ENCODE measurements at regions not wholly inside any gene's neighbourhood (a gene's known extent, or its start where the extent isn't known, plus 50 kb on each side); places are given as distances from the start of the nearest gene placed in this dataset.

DNA sequence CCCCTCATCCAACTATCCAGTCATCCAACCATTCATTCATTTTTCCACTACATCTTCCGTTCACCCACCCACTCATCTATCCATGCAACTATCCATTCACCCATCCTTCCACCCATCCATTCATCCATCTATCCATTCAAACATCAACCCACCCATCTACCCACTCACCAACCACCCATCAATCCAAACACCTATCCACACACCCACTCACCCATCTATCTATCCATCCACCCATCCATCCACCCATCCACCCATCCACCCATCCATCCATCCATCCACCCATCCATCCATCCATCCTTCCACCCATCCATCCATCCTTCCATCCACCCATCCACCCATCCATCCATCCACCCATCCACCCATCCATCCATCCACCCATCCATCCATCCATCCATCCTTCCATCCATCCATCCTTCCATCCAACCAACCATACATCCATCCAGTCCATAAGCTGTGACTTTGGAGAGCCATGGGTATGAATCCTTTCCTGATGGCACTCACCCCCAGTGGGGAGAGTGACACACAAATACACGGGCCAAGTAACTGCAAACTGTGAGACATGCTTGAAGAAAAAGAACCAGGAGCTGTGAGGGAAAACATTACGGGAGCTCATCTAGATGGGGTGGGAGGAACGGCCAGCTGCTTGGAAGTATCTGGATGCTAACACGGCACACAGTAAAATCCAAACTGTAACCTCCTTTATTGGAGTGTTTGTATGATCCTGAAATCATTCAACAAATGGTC lies 100.0 kb upstream of the TNRC6C start:
- no peak for DNase-seq (ENCODE audit: low read depth, low spot score)
- in situ Hi-C loops (cut with HindIII; ENCODE audit: low pct_unique_long_range_greater_than_20kb, low sequenced_read_pairs): no loop called here

DNA sequence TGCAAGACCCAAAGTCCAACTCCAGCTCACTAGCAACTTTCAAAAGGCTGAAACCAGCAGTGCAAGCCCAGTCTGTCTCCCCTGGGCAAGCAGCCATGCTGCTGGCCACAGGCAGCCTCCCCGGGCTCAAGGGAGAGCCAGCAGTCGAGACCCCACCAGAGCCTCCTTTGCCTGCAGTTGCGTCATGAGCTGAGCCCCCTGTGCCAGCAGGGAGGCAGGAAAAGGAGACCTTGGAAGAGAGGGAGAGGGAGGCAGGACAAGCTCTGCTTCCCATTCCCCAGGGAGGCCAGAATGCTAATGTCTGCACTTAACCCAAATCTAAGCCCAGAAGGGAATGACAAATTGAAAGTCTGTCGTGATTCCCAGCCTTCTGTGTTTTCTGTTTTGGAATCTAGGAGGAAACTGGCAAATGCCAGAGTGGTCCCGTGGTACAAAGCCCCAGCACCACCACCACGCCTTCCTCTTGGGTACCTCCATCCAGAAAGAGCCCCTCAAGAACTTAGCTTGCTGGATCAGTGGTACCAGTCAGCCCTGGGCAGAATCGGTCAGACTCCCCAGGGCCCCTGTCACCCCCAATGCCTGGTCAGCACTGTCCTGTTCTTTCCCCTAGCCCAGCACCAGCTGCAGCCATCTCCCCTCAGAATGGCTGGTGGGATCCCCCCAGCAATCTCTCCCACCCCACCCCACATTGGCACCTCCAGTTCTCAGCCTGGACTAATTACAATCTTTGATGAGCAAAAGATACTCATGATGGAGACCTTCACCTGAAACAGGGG lies 99.3 kb upstream of the TNRC6C start:
- DNase-seq (ENCODE audit: low read depth, low spot score): no peak
- in situ Hi-C loops (cut with HindIII; ENCODE audit: low pct_unique_long_range_greater_than_20kb, low sequenced_read_pairs): no loop called here

DNA sequence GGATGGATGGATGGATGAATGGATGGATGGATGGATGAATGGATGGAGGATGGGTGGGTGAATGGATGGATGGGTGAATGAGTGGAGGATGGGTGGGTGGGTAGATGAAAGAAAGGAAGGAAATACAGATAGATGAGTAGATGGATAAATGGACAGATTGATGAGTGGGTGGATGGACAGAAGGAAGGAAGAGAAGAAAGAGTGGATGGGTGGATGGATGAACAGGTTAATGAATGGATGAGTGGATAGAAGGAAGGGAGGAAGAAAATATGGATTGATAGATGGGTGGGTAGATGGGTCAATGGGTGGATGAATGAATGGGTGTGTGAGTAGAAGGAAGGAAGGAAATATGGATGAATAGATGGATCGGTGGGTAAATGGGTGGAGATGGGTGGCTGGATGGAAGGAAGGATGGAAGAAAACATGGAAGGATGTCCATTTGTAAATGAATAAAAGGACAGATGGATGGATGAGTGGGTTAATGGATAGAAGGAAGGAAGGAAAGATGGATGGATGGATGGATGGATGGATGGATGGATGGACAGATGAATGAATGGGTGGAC lies 97.3 kb upstream of the TNRC6C start:
- in situ Hi-C loops (cut with HindIII; ENCODE audit: low pct_unique_long_range_greater_than_20kb, low sequenced_read_pairs): no loop called here
- DNase-seq (ENCODE audit: low read depth, low spot score): no peak

DNA sequence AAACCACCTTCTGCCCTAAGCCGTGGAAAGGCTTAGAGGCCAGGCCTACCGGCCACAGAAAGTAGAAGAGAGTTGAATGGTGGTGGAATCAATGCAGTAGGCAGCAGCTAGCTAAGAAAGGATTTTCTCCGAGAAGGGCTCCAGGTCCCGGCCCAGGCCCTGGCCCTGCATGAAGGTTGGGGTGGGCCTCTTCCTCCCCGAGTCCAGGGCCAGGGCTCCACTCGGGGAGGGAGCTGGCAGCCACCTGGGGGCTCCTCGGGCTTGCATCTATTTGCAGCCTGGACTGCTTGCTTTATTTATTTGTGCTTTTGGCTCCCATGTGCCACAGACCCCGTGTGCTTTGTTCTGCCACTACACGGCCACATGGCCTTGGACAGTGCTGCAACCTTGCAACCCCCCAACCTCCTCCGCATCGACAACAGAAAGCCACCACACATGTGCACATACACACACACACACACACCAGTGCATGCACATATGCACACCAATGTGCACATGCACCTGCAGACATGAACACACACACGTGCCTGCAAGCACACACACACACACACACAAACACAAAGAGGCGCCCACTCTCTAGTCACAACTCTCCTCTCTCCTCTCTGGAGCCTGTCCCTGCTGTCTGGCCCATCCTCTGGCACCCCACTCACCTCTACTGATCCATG lies 96.4 kb upstream of the TNRC6C start:
- in situ Hi-C loops (cut with HindIII; ENCODE audit: low pct_unique_long_range_greater_than_20kb, low sequenced_read_pairs): no loop called here
- DNase-seq (ENCODE audit: low read depth, low spot score): no peak

DNA sequence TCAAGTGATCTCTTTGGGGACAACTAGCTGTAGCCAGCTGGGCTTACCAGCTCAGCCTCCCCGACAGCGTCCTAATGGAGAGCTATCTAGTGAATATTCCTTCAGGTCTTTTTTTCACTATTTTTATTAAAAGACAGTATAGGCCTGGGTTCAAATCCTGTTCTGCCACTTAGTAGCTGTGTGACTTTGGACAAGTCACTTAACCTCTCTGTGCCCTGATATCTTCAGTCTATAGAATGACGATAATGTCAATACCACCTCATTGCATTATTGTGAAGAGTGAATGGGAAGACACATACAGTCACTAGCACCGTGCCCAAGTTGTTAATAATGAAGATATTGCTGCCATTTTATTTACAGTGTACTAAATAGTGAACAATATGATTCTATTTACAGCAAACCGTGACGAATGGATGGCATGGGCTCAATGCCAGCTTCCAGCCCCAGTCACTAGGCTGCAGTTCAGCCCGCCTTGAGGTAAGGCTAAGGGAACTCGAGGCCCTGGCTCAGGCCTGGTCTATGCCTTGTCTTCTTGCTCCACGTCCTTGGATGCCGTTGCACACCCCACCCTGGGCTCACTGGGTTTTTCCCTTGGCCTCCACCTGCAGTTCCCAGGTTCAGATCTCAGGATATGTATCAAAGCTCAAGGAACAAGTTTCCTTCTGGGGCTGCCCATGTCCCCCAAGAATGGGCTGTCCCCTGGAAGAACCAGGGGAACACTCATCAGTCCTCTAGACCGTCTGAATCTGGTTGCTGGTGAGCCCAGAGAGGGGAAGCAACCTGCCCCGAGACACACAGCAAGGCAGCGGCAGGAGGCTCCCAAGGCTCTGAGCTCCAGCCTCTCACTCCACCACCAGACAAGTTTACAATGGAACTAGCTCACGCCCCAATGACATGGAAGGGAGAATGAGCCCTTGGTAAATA lies 95.4 kb upstream of the TNRC6C start:
- DNase-seq (ENCODE audit: low read depth, low spot score): peak; percentile 46
- in situ Hi-C loops (cut with HindIII; ENCODE audit: low pct_unique_long_range_greater_than_20kb, low sequenced_read_pairs): no loop called here

DNA sequence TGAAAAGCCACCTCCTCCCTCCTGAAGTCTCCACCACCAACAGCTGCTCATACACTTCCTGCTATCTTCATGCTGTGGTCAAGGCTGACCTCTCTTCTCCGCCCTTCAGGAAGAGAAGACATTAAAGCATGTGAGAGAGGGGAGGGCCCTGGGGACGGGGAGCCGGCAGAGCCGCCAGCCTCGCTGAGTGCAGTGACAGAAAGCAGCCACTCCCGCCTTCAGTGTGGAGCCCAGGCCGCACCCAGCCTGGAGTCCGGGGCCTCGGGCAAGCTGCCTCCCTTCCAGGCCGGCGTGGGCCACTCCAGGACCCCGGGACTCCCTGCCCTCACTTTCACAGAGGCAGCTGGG lies 94.7 kb upstream of the TNRC6C start:
- in situ Hi-C loops (cut with HindIII; ENCODE audit: low pct_unique_long_range_greater_than_20kb, low sequenced_read_pairs): no loop called here
- no peak for DNase-seq (ENCODE audit: low read depth, low spot score)

DNA sequence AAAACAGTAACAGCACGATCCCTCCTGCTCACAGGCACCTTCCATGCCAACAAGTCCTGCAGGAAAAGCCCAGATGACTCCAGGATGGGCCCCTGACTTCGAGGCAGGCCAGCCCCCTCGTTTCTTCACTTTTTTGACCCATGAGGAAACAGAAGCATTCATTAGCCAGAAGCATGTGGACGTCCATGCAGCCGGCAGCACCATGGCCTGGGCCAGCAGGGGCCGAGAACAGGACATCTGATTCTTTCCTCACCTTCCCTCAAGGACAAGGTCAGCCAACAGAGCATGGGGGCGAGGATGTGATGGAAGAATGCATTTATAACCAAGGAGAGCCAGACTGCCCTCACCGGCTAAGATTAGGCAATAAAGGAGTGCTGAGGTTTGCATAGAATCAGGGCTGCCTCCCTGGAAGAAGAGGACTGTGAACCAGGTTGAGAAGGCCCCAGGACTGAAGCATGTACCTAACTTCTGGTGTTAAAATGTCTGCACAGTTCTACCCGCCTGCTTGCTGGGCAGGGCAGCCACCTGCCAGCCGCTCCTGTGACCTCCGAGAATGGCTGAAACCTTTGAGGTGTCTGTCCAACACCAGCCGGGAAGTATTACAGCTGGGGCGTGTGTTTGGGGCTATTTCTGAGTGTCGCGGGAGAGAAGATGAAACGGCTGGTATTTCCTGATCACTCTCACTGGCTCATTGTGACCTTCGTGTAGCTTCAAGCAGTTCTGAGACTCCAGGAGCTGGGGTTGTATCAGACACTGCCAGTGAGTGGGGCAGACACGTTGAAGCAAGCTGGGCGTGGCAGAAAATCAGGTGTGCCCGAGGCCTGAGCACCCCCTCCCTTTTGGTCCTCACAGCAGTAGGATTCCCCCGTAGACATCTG lies 94.0 kb upstream of the TNRC6C start:
- in situ Hi-C loops (cut with HindIII; ENCODE audit: low pct_unique_long_range_greater_than_20kb, low sequenced_read_pairs): no loop called here
- DNase-seq (ENCODE audit: low read depth, low spot score): no peak

DNA sequence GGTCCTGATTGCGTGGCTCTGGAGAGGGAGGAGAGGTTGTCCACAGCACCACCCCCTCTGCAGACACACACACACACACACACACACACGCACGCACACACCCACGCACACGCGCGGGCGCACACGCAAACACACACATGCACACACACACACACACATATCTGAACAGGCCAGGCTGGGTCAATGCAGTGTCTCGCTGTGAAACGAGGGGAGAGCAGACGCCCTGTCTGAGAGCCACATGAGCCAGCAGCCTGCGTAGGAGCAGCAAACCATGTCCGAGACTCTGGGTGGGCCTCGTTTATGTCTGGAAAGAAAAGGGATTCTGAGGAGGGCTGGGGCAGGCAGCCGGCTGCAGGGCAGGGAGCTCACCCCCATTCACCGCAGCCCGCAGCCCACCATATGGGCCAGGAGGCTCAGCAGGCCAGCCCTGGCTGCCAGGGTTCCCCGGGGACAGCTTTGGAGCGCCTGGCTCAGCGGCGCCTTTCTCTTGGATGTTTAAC lies 93.3 kb upstream of the TNRC6C start:
- in situ Hi-C loops (cut with HindIII; ENCODE audit: low pct_unique_long_range_greater_than_20kb, low sequenced_read_pairs): no loop called here
- DNase-seq (ENCODE audit: low read depth, low spot score): no peak

DNA sequence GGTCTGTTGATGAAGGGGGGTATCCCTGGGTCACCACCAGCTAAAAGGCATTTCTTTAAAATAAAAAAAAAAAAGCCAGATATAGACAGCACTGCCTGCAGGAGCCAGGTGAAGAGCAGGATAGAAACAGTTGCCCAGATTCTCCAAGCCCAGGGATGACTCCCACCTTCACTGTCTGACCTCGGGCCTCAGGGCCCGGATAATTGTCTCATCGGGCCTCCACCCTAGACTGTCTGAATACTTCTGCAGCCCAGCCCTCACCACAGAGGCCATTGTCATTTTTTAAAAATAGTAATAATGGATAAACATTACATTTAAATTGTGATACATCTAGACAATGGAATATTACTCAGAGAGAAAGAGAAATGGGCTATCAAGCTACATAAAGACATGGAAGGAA lies 92.8 kb upstream of the TNRC6C start:
- DNase-seq (ENCODE audit: low read depth, low spot score): no peak
- in situ Hi-C loops (cut with HindIII; ENCODE audit: low pct_unique_long_range_greater_than_20kb, low sequenced_read_pairs): no loop called here

DNA sequence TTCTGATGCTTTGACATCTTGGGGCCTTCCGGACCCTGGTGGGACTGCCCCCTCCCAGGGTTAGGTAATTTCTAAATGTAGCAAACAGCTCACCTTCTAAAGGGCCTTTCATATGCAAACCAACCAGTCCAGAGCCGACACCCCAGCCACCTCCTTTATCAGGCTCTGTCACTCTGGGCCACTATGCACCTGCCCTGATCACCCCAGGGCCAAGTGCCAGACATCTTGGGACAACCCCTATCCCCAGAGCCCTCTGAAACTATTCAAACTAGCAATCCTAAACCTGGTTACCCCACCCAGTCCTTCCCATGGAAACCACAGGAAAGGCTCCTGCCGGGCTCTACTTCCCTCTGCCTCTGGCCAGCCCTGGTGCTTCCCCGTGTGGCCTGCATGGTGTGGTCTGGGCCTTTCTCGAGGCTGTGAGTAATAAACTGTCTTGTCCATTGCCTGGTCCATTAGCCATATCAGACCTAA lies 91.2 kb upstream of the TNRC6C start:
- DNase-seq (ENCODE audit: low read depth, low spot score): no peak
- in situ Hi-C loops (cut with HindIII; ENCODE audit: low pct_unique_long_range_greater_than_20kb, low sequenced_read_pairs): no loop called here

DNA sequence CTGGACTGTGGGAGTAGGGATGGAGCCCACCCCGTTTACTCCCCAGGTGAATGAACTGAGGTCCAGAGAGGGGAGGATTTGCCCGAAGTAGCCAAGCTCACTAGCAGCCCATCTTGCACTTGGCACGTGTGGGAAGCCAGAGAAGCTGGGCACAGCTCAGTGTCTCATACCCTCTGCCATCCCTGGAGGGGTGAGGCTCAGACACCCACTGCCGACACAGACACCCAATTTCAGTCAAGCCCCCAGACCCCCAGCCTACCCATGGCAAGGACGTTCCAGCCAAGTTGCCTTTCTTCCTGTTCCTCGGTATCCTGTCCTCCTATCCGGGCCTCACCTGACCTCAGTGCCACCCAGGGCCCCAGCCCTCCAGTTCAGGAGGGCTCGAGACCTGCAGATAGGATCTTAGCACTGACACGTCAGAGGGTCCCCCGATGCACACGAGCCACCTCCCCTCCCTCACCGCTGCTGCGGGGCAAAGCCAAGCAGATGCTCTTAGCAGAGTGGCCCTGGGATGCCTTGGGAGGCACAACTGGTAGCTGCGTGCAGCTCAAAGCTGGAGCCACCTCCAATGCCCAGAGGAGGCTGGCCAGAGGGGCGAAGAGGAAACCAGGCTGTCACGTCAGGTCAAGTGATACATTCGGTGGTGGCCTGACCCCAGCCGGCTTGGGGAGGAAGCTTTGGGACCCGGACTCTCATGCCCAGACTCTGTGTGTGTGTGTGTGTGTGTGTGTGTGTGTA lies 90.4 kb upstream of the TNRC6C start:
- in situ Hi-C loops (cut with HindIII; ENCODE audit: low pct_unique_long_range_greater_than_20kb, low sequenced_read_pairs): no loop called here

DNA sequence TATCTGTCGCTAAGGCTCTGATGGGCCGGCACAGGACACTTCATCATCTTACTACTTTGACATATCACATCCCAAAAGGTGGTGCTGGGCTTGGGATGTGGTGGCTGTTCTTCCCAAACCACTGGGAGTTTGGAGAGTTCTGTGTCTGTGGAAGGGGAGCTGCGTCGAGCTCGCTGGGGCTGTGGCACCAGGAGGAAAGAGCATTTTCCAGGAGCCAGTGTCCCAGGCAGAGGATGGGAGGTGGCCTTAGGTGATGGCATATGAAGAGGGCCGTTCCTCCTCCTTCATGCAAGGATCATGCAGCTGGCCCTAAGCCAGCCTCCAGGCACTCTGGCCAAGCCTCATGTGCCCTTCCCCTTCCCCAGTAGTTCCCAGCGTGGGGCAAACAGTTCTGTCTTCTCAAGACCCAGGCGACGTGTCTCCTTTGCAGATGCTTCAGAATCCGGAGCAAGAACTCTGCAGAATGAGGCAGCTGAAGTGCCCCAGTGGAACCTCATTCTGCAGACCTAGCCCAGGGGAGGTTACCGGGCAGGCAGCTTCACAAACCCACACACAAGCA lies 89.4 kb upstream of the TNRC6C start:
- in situ Hi-C loops (cut with HindIII; ENCODE audit: low pct_unique_long_range_greater_than_20kb, low sequenced_read_pairs): no loop called here
- no peak for DNase-seq (ENCODE audit: low read depth, low spot score)

More for the DNA sequence above, 90.4 kb upstream of the TNRC6C start:
- DNase-seq (ENCODE audit: low read depth, low spot score): no peak

DNA sequence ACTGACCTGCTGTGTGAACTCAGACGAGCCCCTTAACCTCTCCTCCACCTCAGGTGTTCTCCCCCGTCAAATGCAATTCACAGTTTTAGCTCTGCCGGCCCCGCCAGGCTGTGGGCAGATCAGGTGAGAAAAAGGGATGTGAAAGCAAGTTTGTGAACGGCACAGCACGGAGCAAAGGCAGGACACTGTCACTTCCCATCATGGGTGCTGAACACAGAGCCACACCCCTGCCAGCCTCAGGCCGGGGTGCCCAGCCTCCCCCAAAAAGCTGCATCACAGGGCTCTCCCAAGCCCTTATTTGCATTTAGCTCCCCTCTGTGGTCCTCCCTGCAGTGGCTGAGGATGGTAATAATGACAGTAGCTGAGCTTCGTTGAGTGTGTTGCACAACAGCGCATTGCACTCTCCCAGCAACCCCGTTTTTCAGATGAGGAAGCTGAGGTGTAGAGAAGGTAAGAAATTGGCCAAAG lies 88.8 kb upstream of the TNRC6C start:
- in situ Hi-C loops (cut with HindIII; ENCODE audit: low pct_unique_long_range_greater_than_20kb, low sequenced_read_pairs): no loop called here

DNA sequence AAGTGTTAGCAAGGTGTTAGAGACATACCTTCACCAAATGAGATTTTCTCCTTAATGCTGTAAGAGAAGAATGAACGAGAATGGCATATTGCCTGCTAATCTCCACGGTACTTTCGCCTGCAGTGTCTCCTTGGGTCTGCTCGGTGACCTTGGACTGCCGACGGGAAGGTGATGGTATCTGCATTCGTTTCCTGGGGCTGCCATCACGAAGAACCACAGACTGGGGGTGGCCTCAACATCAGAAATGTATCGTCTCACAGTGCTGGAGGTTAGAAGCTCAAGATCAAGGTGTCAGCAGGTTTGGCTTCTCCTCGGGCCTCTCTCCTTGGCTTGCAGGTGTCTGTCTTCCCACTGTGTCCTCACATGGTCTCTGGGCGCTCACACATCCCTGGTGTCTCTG lies 86.3 kb upstream of the TNRC6C start:
- in situ Hi-C loops (cut with HindIII; ENCODE audit: low pct_unique_long_range_greater_than_20kb, low sequenced_read_pairs): no loop called here
- no peak for DNase-seq (ENCODE audit: low read depth, low spot score)

More for the DNA sequence above, 88.8 kb upstream of the TNRC6C start:
- DNase-seq (ENCODE audit: low read depth, low spot score): no peak

DNA sequence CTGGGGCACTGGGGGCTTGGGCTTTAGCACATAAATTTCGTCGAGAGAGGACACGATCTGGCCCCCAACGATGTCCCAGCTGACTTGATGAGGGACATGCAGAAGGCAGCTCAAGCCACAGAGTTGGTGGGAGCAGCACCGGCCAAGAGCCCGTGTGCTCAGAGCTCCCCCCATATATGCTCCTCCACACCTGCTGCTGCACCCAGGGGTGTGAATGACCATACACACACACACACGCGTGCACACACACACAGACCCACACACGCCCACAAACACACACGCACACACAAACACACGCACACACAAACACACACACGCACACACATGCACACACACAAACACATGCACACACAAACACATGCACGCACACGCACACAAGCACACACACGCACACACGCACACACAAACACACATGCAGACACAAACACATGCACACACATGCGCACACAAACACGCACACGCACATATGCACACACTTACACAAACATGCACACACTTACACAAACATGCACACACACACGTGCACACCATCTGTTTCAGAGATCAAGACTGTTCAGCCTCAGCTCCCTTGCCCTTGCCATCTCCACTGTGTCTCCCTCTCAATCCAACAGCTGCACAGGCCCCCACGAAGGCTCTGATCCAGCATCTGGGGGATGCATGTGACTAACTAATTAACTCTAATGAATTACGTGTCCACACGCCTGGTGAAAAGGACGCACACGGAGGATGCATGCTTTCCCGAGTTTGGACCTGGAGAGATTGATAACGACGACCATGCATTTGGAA lies 85.6 kb upstream of the TNRC6C start:
- in situ Hi-C loops (cut with HindIII; ENCODE audit: low pct_unique_long_range_greater_than_20kb, low sequenced_read_pairs): no loop called here
- no peak for DNase-seq (ENCODE audit: low read depth, low spot score)
